ENCODE measurements at regions not wholly inside any gene's neighbourhood (a gene's known extent, or its start where the extent isn't known, plus 50 kb on each side); places are given as distances from the start of the nearest gene placed in this dataset.

DNA sequence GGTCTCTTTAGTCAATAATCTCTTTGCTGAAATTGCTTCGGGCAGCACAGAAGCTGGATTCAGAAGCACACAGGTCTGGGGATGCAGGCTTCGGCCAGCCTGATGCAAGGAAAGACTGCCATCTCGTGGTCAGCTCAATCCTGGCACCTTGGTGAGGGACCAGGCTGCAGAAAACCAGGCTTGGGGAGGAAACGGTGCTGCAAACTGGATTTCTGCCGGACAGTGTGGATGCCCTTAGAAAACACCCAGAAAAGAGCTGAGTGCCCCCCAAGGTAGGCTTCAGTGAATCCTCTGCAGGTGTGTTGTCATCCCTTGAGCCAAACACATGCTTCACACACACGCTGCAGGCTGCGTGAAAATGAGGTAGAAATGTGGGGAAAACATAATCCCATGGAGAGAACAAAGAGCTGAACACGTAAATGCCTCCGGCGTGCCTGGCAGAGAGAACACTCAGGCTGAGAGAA, 89.8 kb upstream of the PAX1 start:
- no peaks in the 10 kb centered on the region for H3K36me3 ChIP-seq (replicated peaks)
- no peak overlapping the region for H3K4me3 ChIP-seq (ENCODE audit: low read depth, low read length)
- H3K27me3 ChIP-seq (replicated peaks): no peaks in the 10 kb centered on the region
- TF ChIP-seq, protein P1, sequence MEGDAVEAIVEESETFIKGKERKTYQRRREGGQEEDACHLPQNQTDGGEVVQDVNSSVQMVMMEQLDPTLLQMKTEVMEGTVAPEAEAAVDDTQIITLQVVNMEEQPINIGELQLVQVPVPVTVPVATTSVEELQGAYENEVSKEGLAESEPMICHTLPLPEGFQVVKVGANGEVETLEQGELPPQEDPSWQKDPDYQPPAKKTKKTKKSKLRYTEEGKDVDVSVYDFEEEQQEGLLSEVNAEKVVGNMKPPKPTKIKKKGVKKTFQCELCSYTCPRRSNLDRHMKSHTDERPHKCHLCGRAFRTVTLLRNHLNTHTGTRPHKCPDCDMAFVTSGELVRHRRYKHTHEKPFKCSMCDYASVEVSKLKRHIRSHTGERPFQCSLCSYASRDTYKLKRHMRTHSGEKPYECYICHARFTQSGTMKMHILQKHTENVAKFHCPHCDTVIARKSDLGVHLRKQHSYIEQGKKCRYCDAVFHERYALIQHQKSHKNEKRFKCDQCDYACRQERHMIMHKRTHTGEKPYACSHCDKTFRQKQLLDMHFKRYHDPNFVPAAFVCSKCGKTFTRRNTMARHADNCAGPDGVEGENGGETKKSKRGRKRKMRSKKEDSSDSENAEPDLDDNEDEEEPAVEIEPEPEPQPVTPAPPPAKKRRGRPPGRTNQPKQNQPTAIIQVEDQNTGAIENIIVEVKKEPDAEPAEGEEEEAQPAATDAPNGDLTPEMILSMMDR (IDR thresholded peaks at IDR 0.05; ENCODE audit: low read depth, low read length, missing control alignments): peak; percentile 77
- peak; percentile 48 for DNase-seq
- in situ Hi-C loops (cut with HindIII; ENCODE audit: low pct_ligation_motif_present, low sequenced_read_pairs): no loop called here
- H3K27ac ChIP-seq: no peak overlapping the region

GRCh38 chr20:21614980-21615379, 90.5 kb upstream of the PAX1 start:
- TF ChIP-seq, protein P1 (IDR thresholded peaks at IDR 0.05; ENCODE audit: low read depth, low read length, missing control alignments): no peak
- no peaks in the 10 kb centered on the region for H3K36me3 ChIP-seq (replicated peaks)
- no peaks in the 10 kb centered on the region for H3K27me3 ChIP-seq (replicated peaks)
- in situ Hi-C loops (cut with HindIII; ENCODE audit: low pct_ligation_motif_present, low sequenced_read_pairs): no loop called here
- H3K4me3 ChIP-seq (ENCODE audit: low read depth, low read length): no peak overlapping the region
- H3K27ac ChIP-seq: no peak overlapping the region
- DNase-seq: no peak

GRCh38 chr20:21613512-21613911, 92.0 kb upstream of the PAX1 start:
- no peaks in the 10 kb centered on the region for H3K27me3 ChIP-seq (replicated peaks)
- no peak for DNase-seq
- no peak overlapping the region for H3K27ac ChIP-seq
- no peaks in the 10 kb centered on the region for H3K36me3 ChIP-seq (replicated peaks)
- TF ChIP-seq, protein P1 (IDR thresholded peaks at IDR 0.05; ENCODE audit: low read depth, low read length, missing control alignments): no peak
- in situ Hi-C loops (cut with HindIII; ENCODE audit: low pct_ligation_motif_present, low sequenced_read_pairs): no loop called here
- no peak overlapping the region for H3K4me3 ChIP-seq (ENCODE audit: low read depth, low read length)

GRCh38 chr20:21609981-21610380, 95.5 kb upstream of the PAX1 start:
- DNase-seq: no peak
- Histone ChIP-seq H3K4me3 (ENCODE audit: low read depth, low read length) (no peak overlapping the region), H3K36me3 (replicated peaks) (no peaks in the 10 kb centered on the region), H3K27ac (no peak overlapping the region), H3K27me3 (replicated peaks) (no peaks in the 10 kb centered on the region)
- TF ChIP-seq, protein P1 (IDR thresholded peaks at IDR 0.05; ENCODE audit: low read depth, low read length, missing control alignments): no peak
- in situ Hi-C loops (cut with HindIII; ENCODE audit: low pct_ligation_motif_present, low sequenced_read_pairs): no loop called here

DNA sequence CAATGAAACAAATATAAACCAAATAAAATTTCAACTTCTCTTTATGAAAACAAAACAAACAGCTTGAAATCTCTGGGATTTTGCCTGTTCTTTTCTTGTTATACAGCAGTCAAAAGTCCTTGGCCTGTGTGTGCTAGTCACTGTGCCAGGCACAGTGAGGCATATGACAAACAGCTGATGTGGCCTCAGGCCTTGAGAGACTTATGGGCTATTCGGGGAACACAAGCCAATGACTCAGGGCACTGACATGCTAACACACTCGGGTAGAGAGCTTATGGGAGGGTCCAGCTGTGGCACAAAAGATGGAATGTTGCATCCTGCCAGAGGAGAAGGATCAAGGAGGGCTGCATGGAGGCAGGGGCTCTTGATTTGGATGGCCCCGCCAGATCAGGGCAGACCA, 95.4 kb upstream of the NKX2-2 start:
- Histone ChIP-seq H3K27me3 (replicated peaks) (no peaks in the 10 kb centered on the region), H3K36me3 (replicated peaks) (no peaks in the 10 kb centered on the region), H3K4me3 (ENCODE audit: low read depth, low read length) (no peak overlapping the region), H3K27ac (no peak overlapping the region)
- TF ChIP-seq, protein P1 (IDR thresholded peaks at IDR 0.05; ENCODE audit: low read depth, low read length, missing control alignments): no peak
- no peak for DNase-seq
- in situ Hi-C loops (cut with HindIII; ENCODE audit: low pct_ligation_motif_present, low sequenced_read_pairs): no loop called here

DNA sequence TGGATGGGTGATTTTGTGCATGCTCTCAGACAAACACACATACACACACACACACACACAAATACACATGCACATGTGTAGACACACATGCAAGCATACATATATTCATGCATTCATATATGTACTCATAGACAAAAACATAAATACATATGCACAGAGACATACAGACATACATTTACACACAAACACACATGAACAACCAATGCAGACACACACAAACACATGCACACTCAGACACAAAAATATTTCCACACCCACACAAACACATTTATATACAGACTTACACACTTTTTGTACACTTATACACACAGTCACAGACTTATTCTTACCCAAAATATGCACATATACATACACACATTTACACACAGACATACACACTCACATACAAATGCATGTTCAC, 94.9 kb upstream of the NKX2-2 start:
- H3K27ac ChIP-seq: no peak overlapping the region
- in situ Hi-C loops (cut with HindIII; ENCODE audit: low pct_ligation_motif_present, low sequenced_read_pairs): no loop called here
- TF ChIP-seq, protein P1 (IDR thresholded peaks at IDR 0.05; ENCODE audit: low read depth, low read length, missing control alignments): no peak
- DNase-seq: no peak
- H3K36me3 ChIP-seq (replicated peaks): no peaks in the 10 kb centered on the region
- no peaks in the 10 kb centered on the region for H3K27me3 ChIP-seq (replicated peaks)
- H3K4me3 ChIP-seq (ENCODE audit: low read depth, low read length): no peak overlapping the region
